ENCODE measurements at regions not wholly inside any gene's neighbourhood (a gene's known extent, or its start where the extent isn't known, plus 50 kb on each side); places are given as distances from the start of the nearest gene placed in this dataset.

DNA sequence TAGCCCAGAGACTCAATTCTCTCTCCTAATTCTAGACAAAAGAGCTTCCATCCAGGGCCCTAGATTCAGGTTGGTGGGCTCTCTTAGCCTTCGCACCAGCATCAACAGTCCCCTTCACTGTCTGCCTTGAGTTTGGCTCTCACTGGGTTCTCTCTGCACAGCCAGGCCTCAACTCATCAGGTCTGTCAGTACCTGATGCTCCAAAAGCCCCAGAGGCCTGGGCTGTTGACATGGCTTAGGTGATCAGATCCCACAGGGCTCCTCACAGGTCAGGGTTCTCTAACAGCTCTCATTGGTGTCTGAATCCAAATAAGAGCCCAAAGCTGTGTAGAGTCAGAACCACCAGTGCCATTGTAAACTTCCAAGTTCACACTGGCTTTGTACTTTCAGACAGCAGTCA lies 206.6 kb upstream of the PPP2R3A start:
- H3K9me3 ChIP-seq (ENCODE audit: control insufficient read depth, insufficient read depth, low read length), result no peaks in the 10 kb centered on the region
- H3K27ac ChIP-seq (ENCODE audit: low read depth, low read length), result no peak overlapping the region
- H3K9ac ChIP-seq (ENCODE audit: low read depth, low read length), result no peak overlapping the region
- no peaks in the 10 kb centered on the region; the same call in 1 of the 2 replicates for H3K4me1 ChIP-seq (ENCODE audit: control insufficient read depth, insufficient read depth, low read length)
- no peaks in the 10 kb centered on the region for H3K36me3 ChIP-seq (ENCODE audit: control insufficient read depth, insufficient read depth, low read length)
- no peaks in the 10 kb centered on the region for H3K27me3 ChIP-seq (ENCODE audit: control insufficient read depth, insufficient read depth, low read length)
- H3K4me3 ChIP-seq (ENCODE audit: low read depth, low read length), result no peak overlapping the region

DNA sequence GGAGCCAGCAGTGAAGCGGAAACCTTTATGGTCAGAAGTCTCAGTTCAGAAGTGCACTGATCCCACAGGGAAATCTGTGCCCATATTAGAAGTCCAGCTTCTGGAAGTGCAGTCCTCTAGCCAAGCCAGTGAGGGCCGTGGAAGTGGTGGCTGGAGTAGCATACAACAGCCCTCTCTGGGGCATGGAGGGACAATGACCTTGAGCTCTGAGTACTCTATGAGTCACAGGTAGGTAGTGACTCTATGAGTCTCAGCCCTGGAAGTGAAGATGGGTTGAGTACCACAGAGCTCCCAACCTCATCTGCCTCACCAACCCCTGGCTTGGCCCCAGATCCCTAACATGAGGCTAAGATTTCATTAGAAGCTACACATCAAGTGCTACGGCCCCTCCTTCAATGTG lies 205.9 kb upstream of the PPP2R3A start:
- Histone ChIP-seq H3K27me3 (ENCODE audit: control insufficient read depth, insufficient read depth, low read length) (no peaks in the 10 kb centered on the region), H3K9ac (ENCODE audit: low read depth, low read length) (no peak overlapping the region), H3K27ac (ENCODE audit: low read depth, low read length) (no peak overlapping the region), H3K9me3 (ENCODE audit: control insufficient read depth, insufficient read depth, low read length) (no peaks in the 10 kb centered on the region), H3K4me3 (ENCODE audit: low read depth, low read length) (no peak overlapping the region), H3K4me1 (ENCODE audit: control insufficient read depth, insufficient read depth, low read length) (no peaks in the 10 kb centered on the region; the same call in 1 of the 2 replicates), H3K36me3 (ENCODE audit: control insufficient read depth, insufficient read depth, low read length) (no peaks in the 10 kb centered on the region)

DNA sequence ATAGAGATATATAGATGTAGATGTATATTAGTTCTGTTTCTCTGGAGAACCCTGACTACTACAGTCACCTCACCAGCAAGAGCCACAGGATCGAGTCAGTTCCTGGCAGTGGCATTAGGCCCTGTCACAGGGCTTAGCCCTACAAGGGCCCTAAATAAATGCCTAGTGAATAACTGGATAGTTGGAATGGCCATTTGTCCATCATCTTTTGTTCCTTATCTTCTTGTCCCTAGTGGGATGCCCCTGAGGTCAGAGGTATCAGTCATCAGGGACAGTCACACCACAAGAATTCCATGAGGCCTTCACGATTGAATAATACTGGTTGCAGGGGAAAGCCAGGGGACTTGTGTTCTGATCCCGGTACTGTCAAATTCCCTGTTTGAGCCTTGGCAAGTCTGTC lies 204.9 kb upstream of the PPP2R3A start:
- Histone ChIP-seq H3K27ac (ENCODE audit: low read depth, low read length) (no peak overlapping the region), H3K9me3 (ENCODE audit: control insufficient read depth, insufficient read depth, low read length) (no peaks in the 10 kb centered on the region), H3K27me3 (ENCODE audit: control insufficient read depth, insufficient read depth, low read length) (no peaks in the 10 kb centered on the region), H3K36me3 (ENCODE audit: control insufficient read depth, insufficient read depth, low read length) (no peaks in the 10 kb centered on the region), H3K4me1 (ENCODE audit: control insufficient read depth, insufficient read depth, low read length) (no peaks in the 10 kb centered on the region; the same call in 1 of the 2 replicates), H3K9ac (ENCODE audit: low read depth, low read length) (no peak overlapping the region), H3K4me3 (ENCODE audit: low read depth, low read length) (no peak overlapping the region)

DNA sequence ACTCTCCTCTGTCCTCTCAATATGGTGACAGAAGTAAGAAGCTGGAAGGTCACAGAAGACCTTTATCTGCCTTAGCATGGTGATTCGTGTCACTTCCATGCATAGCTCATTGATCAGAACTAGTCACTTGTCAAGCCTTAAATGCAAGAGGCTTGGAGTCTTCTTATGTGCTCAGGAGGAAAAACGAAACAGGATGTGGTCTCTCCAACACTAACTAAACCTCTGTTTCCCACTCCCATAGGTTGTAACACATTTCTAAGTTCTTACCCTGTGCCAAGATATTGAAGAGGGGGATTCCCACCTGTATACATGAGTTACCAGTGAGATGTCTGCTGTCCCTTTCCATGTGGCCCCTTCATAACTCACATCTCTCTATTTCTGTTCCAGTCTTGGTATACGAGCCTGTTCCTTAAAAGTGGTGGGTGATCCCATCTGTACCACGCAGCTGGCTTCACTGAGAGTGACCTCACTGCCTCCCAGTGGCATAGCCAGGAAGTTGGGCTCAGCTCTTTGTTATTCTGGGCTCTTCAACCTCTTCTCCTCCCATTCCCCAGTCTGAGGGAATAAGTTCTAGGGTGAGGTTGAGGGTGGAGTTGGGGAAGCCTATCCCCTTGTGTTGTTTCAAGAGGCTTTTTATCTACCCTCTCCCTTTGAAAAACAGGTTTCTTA lies 203.2 kb upstream of the PPP2R3A start:
- no peaks in the 10 kb centered on the region; the same call in 1 of the 2 replicates for H3K4me1 ChIP-seq (ENCODE audit: control insufficient read depth, insufficient read depth, low read length)
- no peaks in the 10 kb centered on the region for H3K36me3 ChIP-seq (ENCODE audit: control insufficient read depth, insufficient read depth, low read length)
- no peak overlapping the region for H3K27ac ChIP-seq (ENCODE audit: low read depth, low read length)
- H3K9me3 ChIP-seq (ENCODE audit: control insufficient read depth, insufficient read depth, low read length), result no peaks in the 10 kb centered on the region
- H3K9ac ChIP-seq (ENCODE audit: low read depth, low read length), result no peak overlapping the region
- no peak overlapping the region for H3K4me3 ChIP-seq (ENCODE audit: low read depth, low read length)
- H3K27me3 ChIP-seq (ENCODE audit: control insufficient read depth, insufficient read depth, low read length), result no peaks in the 10 kb centered on the region

DNA sequence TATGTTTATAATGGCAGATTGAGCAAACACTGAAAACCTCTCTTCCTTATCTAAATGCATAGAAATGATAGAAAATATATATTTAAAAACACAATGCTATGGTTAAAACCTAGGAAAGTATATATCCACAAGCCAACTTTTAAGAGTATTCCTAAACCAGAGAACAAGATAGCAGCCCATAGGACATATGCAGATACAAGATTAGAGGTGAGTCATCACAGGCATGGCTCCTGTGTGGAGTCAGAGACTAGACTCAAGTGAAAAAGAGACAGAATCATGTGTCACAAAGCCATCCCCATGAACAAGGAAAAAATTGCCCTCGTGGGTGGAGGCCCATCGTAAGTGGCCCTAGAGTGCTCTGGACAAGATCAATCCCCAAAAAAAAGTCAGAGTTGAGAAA lies 199.4 kb upstream of the PPP2R3A start:
- no peak overlapping the region for H3K9ac ChIP-seq (ENCODE audit: low read depth, low read length)
- no peaks in the 10 kb centered on the region for H3K27me3 ChIP-seq (ENCODE audit: control insufficient read depth, insufficient read depth, low read length)
- H3K36me3 ChIP-seq (ENCODE audit: control insufficient read depth, insufficient read depth, low read length), result no peaks in the 10 kb centered on the region
- H3K27ac ChIP-seq (ENCODE audit: low read depth, low read length), result no peak overlapping the region
- H3K9me3 ChIP-seq (ENCODE audit: control insufficient read depth, insufficient read depth, low read length), result no peaks in the 10 kb centered on the region
- no peak overlapping the region for H3K4me3 ChIP-seq (ENCODE audit: low read depth, low read length)
- no peaks in the 10 kb centered on the region; the same call in 1 of the 2 replicates for H3K4me1 ChIP-seq (ENCODE audit: control insufficient read depth, insufficient read depth, low read length)

DNA sequence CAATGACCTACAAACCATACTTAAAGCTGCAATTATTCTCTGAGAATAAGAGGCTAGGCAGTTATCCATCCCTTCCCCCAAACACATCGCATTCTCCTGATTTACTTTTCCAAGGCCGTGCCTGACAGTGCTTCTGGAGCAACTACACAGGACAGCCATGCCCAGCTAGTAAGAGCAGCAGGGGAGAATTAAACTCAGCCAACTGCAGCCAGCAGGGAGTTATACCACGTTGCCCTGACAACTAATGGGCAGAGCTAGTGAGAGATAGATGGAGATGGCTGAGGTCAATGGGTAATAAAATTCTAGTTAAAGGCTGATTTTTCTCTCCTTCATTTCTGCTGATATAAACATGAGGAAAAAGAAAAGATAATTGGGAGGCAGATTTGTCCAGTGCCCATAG lies 193.8 kb upstream of the PPP2R3A start:
- H3K9ac ChIP-seq (ENCODE audit: low read depth, low read length), result no peak overlapping the region
- no peaks in the 10 kb centered on the region for H3K27me3 ChIP-seq (ENCODE audit: control insufficient read depth, insufficient read depth, low read length)
- H3K4me1 ChIP-seq (ENCODE audit: control insufficient read depth, insufficient read depth, low read length), result no peaks in the 10 kb centered on the region
- no peak overlapping the region for H3K27ac ChIP-seq (ENCODE audit: low read depth, low read length)
- H3K9me3 ChIP-seq (ENCODE audit: control insufficient read depth, insufficient read depth, low read length), result no peaks in the 10 kb centered on the region
- H3K36me3 ChIP-seq (ENCODE audit: control insufficient read depth, insufficient read depth, low read length), result no peaks in the 10 kb centered on the region
- no peak overlapping the region for H3K4me3 ChIP-seq (ENCODE audit: low read depth, low read length)

DNA sequence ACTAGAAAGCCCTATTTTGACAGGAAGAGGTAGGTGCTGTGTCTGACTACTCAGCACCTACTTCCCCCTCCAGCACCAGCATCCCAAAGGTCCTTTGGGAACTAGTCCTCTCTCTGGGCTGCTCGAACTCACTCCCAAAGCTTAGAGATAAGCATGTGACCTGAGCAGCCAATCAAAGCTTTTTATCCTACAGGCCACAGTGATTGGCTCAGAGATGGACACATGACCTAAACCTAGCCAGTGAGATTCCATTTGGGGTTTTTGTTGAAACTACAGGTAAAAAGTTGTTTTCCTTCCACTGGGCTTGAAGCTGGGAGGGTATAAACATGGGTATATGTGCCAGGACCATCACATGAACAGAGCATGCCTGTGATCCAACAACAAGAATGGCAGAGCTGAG lies 186.5 kb upstream of the PPP2R3A start:
- Histone ChIP-seq H3K36me3 (ENCODE audit: control insufficient read depth, insufficient read depth, low read length) (no peaks in the 10 kb centered on the region), H3K4me1 (ENCODE audit: control insufficient read depth, insufficient read depth, low read length) (no peaks in the 10 kb centered on the region), H3K9ac (ENCODE audit: low read depth, low read length) (no peak overlapping the region), H3K27ac (ENCODE audit: low read depth, low read length) (no peak overlapping the region), H3K27me3 (ENCODE audit: control insufficient read depth, insufficient read depth, low read length) (no peaks in the 10 kb centered on the region), H3K9me3 (ENCODE audit: control insufficient read depth, insufficient read depth, low read length) (no peaks in the 10 kb centered on the region), H3K4me3 (ENCODE audit: low read depth, low read length) (no peak overlapping the region)

DNA sequence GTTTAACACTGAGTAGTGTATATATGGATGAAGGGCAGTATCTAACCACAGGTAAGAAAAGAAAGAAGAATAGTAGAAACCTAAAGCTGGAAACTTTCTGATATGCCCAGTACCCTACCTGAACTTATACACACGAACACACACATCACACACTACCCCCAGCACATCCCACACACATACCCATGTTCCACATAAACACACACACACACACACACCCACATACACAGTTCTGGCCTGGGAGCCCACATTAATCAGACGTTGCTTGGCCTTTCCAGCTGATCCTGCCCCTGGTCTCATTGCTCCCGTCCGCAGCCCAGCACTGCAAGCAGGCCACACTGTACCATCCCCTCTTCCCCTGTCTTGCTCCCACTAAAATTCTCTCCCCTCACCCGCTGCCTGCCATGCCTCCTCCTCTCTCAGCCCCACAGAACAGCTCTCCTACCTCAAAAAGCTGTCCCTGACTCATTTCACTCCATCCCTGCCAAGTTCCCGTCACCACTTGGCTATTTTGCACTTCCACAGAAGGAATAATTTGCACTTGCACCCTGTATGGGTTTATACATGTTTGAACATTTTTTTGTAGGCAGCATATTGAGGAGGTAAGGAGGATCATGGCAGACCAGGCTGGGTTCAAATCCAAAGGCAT lies 185.8 kb upstream of the PPP2R3A start:
- Histone ChIP-seq H3K4me3 (ENCODE audit: low read depth, low read length) (no peak overlapping the region), H3K36me3 (ENCODE audit: control insufficient read depth, insufficient read depth, low read length) (no peaks in the 10 kb centered on the region)

DNA sequence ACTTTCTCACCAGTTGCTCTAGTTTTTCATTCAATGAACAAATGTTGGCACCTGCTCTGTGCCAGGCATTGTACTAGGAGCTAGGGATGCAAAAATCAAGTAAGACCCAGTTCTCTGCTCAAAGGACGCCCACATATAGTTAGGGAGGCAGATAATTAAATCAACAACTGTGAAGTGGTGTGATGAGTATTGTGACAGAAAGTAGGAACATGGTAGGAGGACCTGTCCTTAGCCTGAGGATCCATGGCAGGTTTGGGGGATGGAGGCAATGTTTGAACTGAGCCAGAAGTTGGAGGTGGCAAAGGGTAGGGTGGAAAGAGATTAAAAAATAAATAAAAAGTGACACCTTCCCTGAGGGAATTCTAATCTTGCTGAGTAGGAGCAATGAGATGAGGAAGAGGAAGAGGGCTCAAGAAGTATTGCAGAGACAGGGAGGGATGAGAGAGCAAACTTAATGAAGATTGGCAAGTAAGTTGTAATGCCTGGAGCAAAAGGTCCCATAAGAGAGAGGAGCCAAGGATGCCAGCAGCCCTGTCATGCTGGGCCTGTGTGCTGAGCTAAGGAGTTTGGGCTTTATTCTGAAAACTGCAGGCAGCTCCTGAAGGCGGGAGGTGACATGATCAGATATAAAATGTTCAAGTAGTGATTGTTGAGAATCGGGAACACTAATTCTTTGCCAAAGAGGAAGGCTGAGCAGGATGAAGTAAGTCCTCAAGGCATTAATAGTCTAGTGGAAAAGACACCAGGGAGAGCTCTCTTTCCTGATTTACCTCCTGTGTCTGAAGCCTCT lies 184.3 kb upstream of the PPP2R3A start:
- no peak overlapping the region for H3K4me3 ChIP-seq (ENCODE audit: low read depth, low read length)
- H3K27ac ChIP-seq (ENCODE audit: low read depth, low read length), result no peak overlapping the region
- no peak overlapping the region for H3K9ac ChIP-seq (ENCODE audit: low read depth, low read length)
- no peaks in the 10 kb centered on the region for H3K27me3 ChIP-seq (ENCODE audit: control insufficient read depth, insufficient read depth, low read length)
- H3K9me3 ChIP-seq (ENCODE audit: control insufficient read depth, insufficient read depth, low read length), result no peaks in the 10 kb centered on the region
- H3K4me1 ChIP-seq (ENCODE audit: control insufficient read depth, insufficient read depth, low read length), result no peaks in the 10 kb centered on the region
- no peaks in the 10 kb centered on the region for H3K36me3 ChIP-seq (ENCODE audit: control insufficient read depth, insufficient read depth, low read length)

More for the DNA sequence above, 185.8 kb upstream of the PPP2R3A start:
- Histone ChIP-seq H3K27ac (ENCODE audit: low read depth, low read length) (no peak overlapping the region), H3K27me3 (ENCODE audit: control insufficient read depth, insufficient read depth, low read length) (no peaks in the 10 kb centered on the region), H3K4me1 (ENCODE audit: control insufficient read depth, insufficient read depth, low read length) (no peaks in the 10 kb centered on the region), H3K9ac (ENCODE audit: low read depth, low read length) (no peak overlapping the region), H3K9me3 (ENCODE audit: control insufficient read depth, insufficient read depth, low read length) (no peaks in the 10 kb centered on the region)

DNA sequence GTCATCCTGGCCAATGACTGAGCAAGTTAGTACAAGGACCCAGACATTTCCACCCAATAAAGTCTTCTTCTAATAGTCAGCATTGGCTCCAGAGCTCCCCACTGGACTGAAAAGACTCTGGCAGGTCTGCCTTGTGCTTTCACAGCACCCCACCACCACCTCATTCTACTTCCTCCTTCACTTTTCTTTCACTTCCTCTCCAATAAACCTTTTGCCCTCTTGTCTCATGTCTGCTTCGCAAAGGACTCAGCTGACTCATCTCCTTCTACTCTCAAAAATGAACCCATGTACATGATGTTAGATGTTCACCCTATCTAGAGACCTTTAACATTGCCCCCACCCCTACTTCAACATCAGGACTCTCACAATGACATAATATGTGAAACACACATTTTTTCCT lies 181.0 kb upstream of the PPP2R3A start:
- H3K27me3 ChIP-seq (ENCODE audit: control insufficient read depth, insufficient read depth, low read length), result no peaks in the 10 kb centered on the region
- no peaks in the 10 kb centered on the region for H3K36me3 ChIP-seq (ENCODE audit: control insufficient read depth, insufficient read depth, low read length)
- no peak overlapping the region for H3K27ac ChIP-seq (ENCODE audit: low read depth, low read length)
- H3K9ac ChIP-seq (ENCODE audit: low read depth, low read length), result no peak overlapping the region
- H3K4me1 ChIP-seq (ENCODE audit: control insufficient read depth, insufficient read depth, low read length), result no peaks in the 10 kb centered on the region
- H3K4me3 ChIP-seq (ENCODE audit: low read depth, low read length), result no peak overlapping the region
- no peaks in the 10 kb centered on the region for H3K9me3 ChIP-seq (ENCODE audit: control insufficient read depth, insufficient read depth, low read length)

DNA sequence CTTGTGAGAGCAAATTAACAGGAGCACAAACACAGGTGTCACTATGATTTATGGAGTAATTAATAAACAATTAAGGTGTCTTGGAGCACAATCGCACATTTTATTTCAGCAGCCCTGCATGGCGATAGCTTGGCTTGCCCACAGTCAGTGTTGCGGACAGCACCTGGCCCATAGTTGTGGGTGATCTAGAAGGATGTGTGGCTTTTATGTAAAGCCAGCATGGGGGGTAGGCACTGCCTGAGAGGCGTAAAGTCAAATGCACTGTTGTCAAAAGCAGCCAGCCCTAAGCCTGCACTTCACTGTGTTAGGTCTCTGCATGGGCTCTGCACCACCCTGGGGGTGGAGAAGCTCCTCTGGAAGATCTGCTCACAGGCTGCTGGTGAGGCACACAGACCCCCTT lies 177.4 kb upstream of the PPP2R3A start:
- Histone ChIP-seq H3K4me3 (ENCODE audit: low read depth, low read length) (no peak overlapping the region), H3K4me1 (ENCODE audit: control insufficient read depth, insufficient read depth, low read length) (no peaks in the 10 kb centered on the region), H3K9me3 (ENCODE audit: control insufficient read depth, insufficient read depth, low read length) (no peaks in the 10 kb centered on the region), H3K27ac (ENCODE audit: low read depth, low read length) (no peak overlapping the region), H3K36me3 (ENCODE audit: control insufficient read depth, insufficient read depth, low read length) (no peaks in the 10 kb centered on the region), H3K27me3 (ENCODE audit: control insufficient read depth, insufficient read depth, low read length) (no peaks in the 10 kb centered on the region), H3K9ac (ENCODE audit: low read depth, low read length) (no peak overlapping the region)
